HG02642 (cell line): ENCODE measurements at regions not wholly inside any gene's neighbourhood (a gene's known extent, or its start where the extent isn't known, plus 50 kb on each side); places are given as distances from the start of the nearest gene placed in this dataset.
"Not testable (repeated sequence)": the region's sequence is repeated elsewhere in the genome, so short reads cannot be mapped to it uniquely, and the experiment has no call there.

Source experiments
- ATAC-seq: cut with Tn5 transposase; IDR thresholded peaks from one replicate; pipeline ENCODE4 v1.9.1; 2021; ENCODE audit warnings: mild to moderate bottlenecking; ENCODE audit not compliant: unreplicated experiment, poor library complexity

DNA sequence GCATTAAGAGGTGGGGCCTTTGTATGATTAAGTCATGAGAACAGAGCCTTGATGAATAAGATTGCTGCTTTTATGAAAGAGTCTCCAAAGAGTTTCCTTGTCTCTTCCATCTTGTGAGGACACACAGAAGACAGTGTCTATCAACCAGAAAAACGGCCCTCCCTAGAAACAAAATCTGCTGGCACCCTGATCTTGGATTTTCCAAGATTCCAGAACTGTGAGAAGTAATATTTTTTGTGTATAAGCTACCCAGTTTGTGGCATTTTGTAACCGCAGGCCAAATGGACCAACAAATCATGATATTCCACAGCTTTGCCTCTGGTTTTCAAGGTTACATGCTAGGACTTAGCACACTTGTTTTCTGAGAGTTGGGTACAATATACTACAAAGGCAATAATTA lies 687.8 kb downstream of the TDRD15 start:
- no peak for ATAC-seq

DNA sequence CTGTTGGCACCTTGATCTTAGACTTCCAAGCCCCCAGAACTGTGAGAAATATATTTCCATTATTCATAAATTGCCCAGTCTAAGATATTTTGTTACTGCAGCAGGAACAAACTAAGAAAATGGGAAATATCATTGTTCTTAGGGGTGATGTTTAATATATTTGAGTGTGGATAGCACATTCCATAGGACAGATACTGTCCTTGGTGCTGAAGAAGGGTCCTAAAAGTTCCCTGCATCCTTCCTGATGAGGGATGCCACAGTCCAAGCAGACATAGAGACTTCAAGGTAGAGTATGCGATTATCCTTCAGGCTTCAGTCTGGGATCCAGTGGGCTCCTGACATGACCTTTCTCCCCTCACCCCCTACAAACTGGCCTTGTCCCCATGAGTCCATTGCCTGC lies 689.0 kb downstream of the TDRD15 start:
- ATAC-seq, result no peak

GRCh38 chr2:21814588-21815149 lies 690.9 kb downstream of the TDRD15 start:
- ATAC-seq, result no peak

DNA sequence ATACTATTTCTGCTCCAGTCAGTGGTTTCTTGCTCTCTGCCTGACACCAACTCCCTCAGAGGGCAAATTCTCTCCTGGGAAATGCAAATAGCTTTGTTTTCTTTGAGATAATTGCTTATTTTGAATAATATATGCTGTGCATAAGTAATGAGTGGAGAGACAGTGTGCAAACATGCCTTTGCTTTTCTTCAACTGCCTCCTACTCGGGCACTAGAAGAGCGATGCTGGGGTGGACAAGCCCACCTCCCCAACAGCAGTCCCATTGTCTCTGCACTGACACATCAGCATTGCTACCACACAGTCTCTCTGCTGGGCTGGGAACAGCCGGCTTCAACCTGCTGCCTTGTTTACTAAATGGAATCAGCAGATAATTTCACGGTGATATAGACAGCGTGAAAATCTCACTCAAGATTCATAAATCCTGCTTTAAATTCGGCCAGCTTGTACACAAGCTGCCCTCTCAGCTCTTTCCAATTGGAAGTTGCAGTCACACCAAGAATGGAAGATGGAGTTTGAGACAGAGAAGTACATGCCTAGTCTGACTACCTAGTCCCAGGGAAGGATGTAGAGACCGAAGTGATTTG lies 694.5 kb downstream of the TDRD15 start:
- no peak for ATAC-seq

DNA sequence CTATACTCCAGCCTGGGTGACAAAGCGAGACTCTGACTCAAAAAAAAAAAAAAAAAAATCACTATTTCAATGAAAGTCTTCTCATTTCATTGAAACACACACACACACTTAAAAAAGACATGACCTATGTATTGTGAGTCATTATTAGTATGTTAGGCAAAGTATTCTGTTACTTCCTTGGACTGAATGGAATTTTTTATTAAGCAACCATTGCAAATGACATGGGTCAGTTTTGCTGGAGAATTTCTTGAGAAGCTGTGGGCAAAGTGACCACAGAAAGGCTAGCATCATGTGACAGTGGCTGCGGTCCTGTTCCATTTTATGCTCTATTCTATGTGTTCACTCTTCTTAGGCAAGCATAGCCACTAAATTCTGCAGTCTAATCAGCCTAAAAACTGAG lies 695.7 kb downstream of the TDRD15 start:
- ATAC-seq, result no peak

DNA sequence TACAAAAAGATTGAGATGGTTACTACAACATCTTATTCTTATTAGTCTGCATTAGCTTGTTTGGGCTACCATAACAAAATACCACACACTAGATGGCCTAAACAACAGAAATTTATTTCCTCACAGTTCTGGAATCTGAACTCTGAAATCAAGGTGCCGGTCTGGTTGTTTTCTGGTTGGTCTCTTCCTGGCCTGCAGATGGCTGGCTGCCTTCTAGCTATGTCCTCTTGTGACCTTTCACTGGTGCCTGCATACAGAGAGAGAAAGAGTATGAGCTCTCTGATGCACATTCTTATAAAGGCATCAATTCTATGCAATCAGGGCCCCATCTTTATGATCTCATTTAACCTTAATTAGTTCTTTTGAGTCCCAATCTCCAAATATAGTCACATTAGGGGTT lies 696.5 kb downstream of the TDRD15 start:
- no peak for ATAC-seq

- no peak for ATAC-seq
Observed at GRCh38 chr2:21821672-21822227, 698.0 kb downstream of the TDRD15 start.

DNA sequence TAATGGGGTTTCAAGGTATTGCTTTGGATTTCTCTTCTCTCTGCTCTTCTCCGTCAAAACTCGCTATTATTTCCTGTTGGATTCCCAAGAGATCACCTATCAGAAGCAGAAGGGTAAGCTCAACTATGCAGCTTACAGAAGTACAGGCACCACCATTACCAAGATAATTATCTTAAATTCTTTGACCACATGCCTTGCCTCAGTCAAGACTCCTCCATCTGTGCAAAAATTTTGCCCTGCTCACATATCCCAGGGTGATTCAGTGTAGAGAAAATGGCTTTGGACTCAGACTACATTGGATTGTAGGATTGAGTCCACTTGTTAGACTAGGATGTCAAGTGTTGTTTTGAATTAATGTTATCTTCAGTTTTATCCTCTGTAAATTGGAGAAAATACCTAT lies 698.7 kb downstream of the TDRD15 start:
- ATAC-seq, result no peak

- ATAC-seq, result no peak
Observed at GRCh38 chr2:21833767-21834166, 710.0 kb downstream of the TDRD15 start.

- ATAC-seq, result no peak
Observed at GRCh38 chr2:21836261-21836660, 712.5 kb downstream of the TDRD15 start.

DNA sequence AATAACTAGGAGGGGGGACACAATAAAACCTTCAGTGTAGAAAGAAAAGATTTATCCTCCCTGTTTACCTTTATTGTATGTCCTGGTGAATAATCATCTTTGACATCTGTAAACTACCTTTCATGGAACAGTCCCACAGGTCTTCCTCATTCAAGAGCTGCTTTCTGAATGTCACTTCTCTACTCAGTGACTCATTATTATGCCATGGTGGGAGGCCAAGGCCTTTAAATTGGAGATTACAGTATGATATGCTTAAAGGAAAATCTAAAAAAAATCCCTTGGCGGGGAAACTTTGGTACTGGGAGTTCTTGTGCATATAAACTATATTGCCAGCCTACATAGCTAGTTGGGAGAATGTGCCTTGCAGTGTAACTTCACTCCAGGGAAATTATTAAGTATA lies 713.0 kb downstream of the TDRD15 start:
- no peak for ATAC-seq

- no peak for ATAC-seq
Observed at GRCh38 chr2:21837168-21837960, 713.6 kb downstream of the TDRD15 start.

DNA sequence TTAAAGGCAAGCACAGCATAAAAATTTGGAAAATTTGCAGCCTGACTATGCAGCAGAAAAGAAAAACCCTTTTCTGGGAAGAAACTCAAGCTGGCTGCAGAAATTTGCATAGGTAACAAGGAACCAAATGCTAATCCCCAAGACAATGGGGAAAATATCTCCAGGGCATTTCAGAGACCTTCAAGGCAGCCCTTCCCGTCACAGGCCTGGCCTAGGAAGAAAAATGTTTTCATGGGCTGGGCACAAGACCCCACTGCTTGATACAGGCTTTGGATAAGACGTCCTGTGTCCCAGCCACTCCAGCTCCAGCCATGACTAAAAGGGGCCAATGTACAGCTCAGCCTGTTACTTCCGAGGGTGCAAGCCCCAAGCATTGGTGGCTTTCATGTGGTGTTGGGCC lies 717.6 kb downstream of the TDRD15 start:
- ATAC-seq, result no peak

DNA sequence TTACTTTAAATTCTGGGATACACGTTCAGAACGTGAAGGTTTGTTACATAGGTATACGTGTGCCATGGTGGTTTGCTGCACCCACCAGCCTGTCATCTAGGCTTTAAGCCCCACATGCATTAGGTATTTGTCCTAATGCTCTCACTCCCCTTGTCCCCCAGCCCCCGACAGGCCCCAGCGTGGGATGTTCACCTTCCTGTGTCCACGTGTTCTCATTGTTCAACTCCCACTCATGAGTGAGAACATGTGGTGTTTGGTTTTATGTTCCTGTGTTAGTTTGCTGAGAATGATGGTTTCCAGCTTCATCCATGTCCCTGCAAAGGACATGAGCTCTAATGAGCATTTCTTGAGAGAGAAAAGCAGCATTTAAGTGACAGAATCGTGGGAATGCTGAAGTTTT lies 726.6 kb downstream of the TDRD15 start:
- ATAC-seq, result not testable (repeated sequence)

- ATAC-seq, result no peak
Observed at GRCh38 chr2:21854938-21855337, 731.2 kb downstream of the TDRD15 start.

DNA sequence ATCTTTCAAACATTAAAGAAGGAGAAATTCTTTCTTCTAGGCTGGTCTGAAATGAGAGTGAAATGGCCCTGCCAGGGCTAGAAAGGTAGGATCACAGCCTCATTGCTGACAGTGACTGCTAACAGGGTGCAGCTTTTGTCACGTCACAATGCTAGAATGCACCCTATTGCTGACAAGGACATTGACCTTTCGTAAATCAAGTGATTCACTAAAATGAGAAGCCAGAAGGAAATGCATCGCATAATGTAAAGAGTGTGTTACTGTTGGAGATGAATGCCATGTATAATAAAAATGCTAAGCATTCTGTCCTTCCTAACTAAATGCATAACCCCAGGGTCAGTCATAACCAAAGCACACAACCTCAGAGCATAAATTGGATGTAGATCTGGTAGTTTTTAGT lies 732.9 kb downstream of the TDRD15 start:
- ATAC-seq, result no peak

DNA sequence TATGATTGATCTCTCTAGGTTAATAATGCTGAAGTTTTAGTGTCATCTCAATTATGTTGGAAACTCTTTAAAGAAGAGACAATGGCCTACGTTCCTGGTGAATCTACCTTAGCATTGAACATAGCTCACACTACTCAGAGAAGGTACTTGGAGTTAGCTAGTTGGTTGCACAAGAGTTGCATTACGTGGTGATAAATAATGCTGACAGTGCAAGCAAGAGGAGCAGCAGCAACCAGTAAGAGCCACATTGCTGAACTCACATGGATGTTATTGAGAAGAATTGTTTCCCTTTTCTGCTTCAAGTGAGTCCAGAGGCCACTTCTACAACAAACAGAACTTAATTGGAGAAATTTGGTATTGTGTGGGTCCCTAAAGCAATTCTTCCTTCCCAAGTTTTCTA lies 737.1 kb downstream of the TDRD15 start:
- no peak for ATAC-seq

- no peak for ATAC-seq
Observed at GRCh38 chr2:21866316-21866715, 742.5 kb downstream of the TDRD15 start.

GRCh38 chr2:21887881-21888280 lies 764.1 kb downstream of the TDRD15 start:
- ATAC-seq, result no peak

DNA sequence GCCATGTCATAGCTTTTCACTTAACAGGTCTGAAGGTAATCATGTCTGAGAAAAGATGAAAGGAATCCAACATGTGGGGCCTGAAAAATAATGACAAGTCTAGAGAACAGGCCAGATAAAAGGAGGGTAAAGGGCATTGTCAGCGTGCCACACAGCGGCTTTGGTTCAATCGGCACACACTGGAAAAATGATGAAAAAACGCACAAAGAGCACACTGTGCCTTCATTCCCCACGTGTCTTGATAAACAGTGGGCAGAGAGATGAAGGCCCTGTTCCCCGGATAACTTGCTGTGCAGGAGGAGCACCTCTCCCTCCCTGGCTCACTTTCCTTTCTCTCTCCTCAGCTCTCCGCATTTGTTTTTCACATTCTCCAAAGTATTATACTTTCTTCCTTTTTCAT lies 766.3 kb downstream of the TDRD15 start:
- ATAC-seq, result no peak

DNA sequence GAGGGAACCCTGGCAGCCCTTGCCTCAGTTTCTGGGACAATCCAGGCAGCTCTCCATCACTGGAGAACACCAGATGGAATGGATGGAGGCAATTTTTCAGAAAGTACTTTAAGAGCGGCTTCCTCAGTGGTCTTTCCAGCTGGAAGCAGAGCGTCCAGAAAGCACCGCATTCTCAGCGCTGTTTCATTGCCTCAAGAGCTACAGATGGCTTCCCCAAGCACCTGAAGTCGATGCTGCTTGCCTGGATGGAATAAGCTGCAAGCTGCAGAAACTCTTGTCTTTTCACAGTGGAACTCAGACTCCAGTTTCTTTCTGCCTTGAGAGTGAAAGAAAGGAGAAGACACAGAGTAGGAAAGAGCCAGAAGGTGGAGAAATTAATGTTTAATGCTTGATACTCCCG lies 766.9 kb downstream of the TDRD15 start:
- no peak for ATAC-seq

DNA sequence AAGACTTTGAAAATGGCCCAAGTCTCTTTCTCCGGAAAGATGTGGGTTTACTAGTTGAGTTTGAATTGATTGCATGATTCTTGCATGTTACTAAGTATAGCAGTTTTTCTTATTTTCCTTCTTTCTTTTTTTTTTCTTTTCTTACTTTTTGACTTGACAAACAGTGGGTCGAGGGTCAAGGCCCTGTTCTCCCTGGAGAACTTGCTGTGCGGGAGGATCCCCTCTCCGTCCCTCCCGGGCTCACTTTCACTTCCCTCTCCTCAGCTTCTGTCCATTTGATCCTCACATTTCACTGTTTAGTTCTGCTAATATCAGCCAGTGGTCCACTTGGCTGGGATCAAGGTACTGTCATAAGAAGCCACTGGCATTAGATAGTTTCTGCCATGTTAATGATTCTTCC lies 767.4 kb downstream of the TDRD15 start:
- ATAC-seq, result no peak
